ENCODE measurements at regions not wholly inside any gene's neighbourhood (a gene's known extent, or its start where the extent isn't known, plus 50 kb on each side); places are given as distances from the start of the nearest gene placed in this dataset.

- TF ChIP-seq EZH2 (IDR thresholded peaks at IDR 0.05; ENCODE audit: low read length, missing control alignments) (no peak), CTCF (conservative IDR thresholded peaks at IDR 0.05 in 1 of 2, IDR thresholded peaks at IDR 0.05 in 1 of 2; ENCODE audit: low read depth in 1 of 2, low read length in 2 of 2) (no peak)
Measured at GRCh38 chr18:43592269-43592668, 315.0 kb upstream of the SYT4 start.

GRCh38 chr18:43596105-43596712 lies 318.9 kb upstream of the SYT4 start:
- no peak overlapping the region for H3K4me3 ChIP-seq (replicated peaks in 1 of 4; ENCODE audit: control extremely low read depth in 1 of 4, insufficient read depth in 1 of 4, low read depth in 3 of 4, low read length in 4 of 4)
- peak; percentile 23 to 54 for DNase-seq (ENCODE audit: low read depth in 2 of 2)
- H3K4me2 ChIP-seq (ENCODE audit: extremely low read depth, insufficient read depth, low read length), result no peak overlapping the region
- H2AFZ ChIP-seq (ENCODE audit: low read length), result no peak overlapping the region
- no peaks in the 10 kb centered on the region for H3K27me3 ChIP-seq (ENCODE audit: control insufficient read depth, insufficient read depth, low read length)
- H3K9ac ChIP-seq (ENCODE audit: insufficient read depth, low read length), result no peak overlapping the region
- H4K20me1 ChIP-seq (ENCODE audit: control insufficient read depth, extremely low read depth, insufficient read depth, low read length), result no peaks in the 10 kb centered on the region
- no peaks in the 10 kb centered on the region for H3K36me3 ChIP-seq (ENCODE audit: control insufficient read depth, insufficient read depth, low read length)
- H3K9me3 ChIP-seq (ENCODE audit: control insufficient read depth, insufficient read depth, low read depth, low read length), result no peaks in the 10 kb centered on the region
- TF ChIP-seq EZH2 (IDR thresholded peaks at IDR 0.05; ENCODE audit: low read length, missing control alignments), result no peak
- TF ChIP-seq CTCF (conservative IDR thresholded peaks at IDR 0.05 in 1 of 2, IDR thresholded peaks at IDR 0.05 in 1 of 2; ENCODE audit: low read depth in 1 of 2, low read length in 2 of 2), result peak; percentile 32 to 61
- no peaks in the 10 kb centered on the region for H3K4me1 ChIP-seq (ENCODE audit: control insufficient read depth, extremely low read depth, insufficient read depth, low read length)
- no peaks in the 10 kb centered on the region for H3K79me2 ChIP-seq (ENCODE audit: control insufficient read depth, insufficient read depth, low read length)
- H3K27ac ChIP-seq (ENCODE audit: insufficient read depth, low read length), result no peak overlapping the region

More at GRCh38 chr18:43592269-43592668, 315.0 kb upstream of the SYT4 start:
- Histone ChIP-seq H3K27ac (ENCODE audit: insufficient read depth, low read length) (no peak overlapping the region), H3K79me2 (ENCODE audit: control insufficient read depth, insufficient read depth, low read length) (no peaks in the 10 kb centered on the region), H3K9me3 (ENCODE audit: control insufficient read depth, insufficient read depth, low read depth, low read length) (no peaks in the 10 kb centered on the region), H3K4me2 (ENCODE audit: extremely low read depth, insufficient read depth, low read length) (no peak overlapping the region), H2AFZ (ENCODE audit: low read length) (no peak overlapping the region), H3K4me1 (ENCODE audit: control insufficient read depth, extremely low read depth, insufficient read depth, low read length) (no peaks in the 10 kb centered on the region), H3K36me3 (ENCODE audit: control insufficient read depth, insufficient read depth, low read length) (no peaks in the 10 kb centered on the region), H3K9ac (ENCODE audit: insufficient read depth, low read length) (no peak overlapping the region), H4K20me1 (ENCODE audit: control insufficient read depth, extremely low read depth, insufficient read depth, low read length) (no peaks in the 10 kb centered on the region), H3K27me3 (ENCODE audit: control insufficient read depth, insufficient read depth, low read length) (no peaks in the 10 kb centered on the region), H3K4me3 (replicated peaks in 1 of 4; ENCODE audit: control extremely low read depth in 1 of 4, insufficient read depth in 1 of 4, low read depth in 3 of 4, low read length in 4 of 4) (no peak overlapping the region)
- no peak for DNase-seq (ENCODE audit: low read depth in 2 of 2)

GRCh38 chr18:43601432-43601831 lies 324.1 kb upstream of the SYT4 start:
- Histone ChIP-seq H3K9me3 (ENCODE audit: control insufficient read depth, insufficient read depth, low read depth, low read length) (no peaks in the 10 kb centered on the region), H3K9ac (ENCODE audit: insufficient read depth, low read length) (no peak overlapping the region), H4K20me1 (ENCODE audit: control insufficient read depth, extremely low read depth, insufficient read depth, low read length) (no peaks in the 10 kb centered on the region), H3K27me3 (ENCODE audit: control insufficient read depth, insufficient read depth, low read length) (no peaks in the 10 kb centered on the region), H3K36me3 (ENCODE audit: control insufficient read depth, insufficient read depth, low read length) (no peaks in the 10 kb centered on the region), H3K4me1 (ENCODE audit: control insufficient read depth, extremely low read depth, insufficient read depth, low read length) (no peaks in the 10 kb centered on the region), H2AFZ (ENCODE audit: low read length) (no peak overlapping the region), H3K4me2 (ENCODE audit: extremely low read depth, insufficient read depth, low read length) (no peak overlapping the region), H3K27ac (ENCODE audit: insufficient read depth, low read length) (no peak overlapping the region), H3K4me3 (replicated peaks in 1 of 4; ENCODE audit: control extremely low read depth in 1 of 4, insufficient read depth in 1 of 4, low read depth in 3 of 4, low read length in 4 of 4) (no peak overlapping the region), H3K79me2 (ENCODE audit: control insufficient read depth, insufficient read depth, low read length) (no peaks in the 10 kb centered on the region)
- TF ChIP-seq EZH2 (IDR thresholded peaks at IDR 0.05; ENCODE audit: low read length, missing control alignments) (no peak), CTCF (conservative IDR thresholded peaks at IDR 0.05 in 1 of 2, IDR thresholded peaks at IDR 0.05 in 1 of 2; ENCODE audit: low read depth in 1 of 2, low read length in 2 of 2) (no peak)
- no peak for DNase-seq (ENCODE audit: low read depth in 2 of 2)
